ENCODE measurements at regions not wholly inside any gene's neighbourhood (a gene's known extent, or its start where the extent isn't known, plus 50 kb on each side); places are given as distances from the start of the nearest gene placed in this dataset.

- FAIRE-seq (no peak), ATAC-seq (no peak), DNase-seq (ENCODE audit: low read depth in 1 of 2, low spot score in 1 of 2) (no peak)
- WGBS (ENCODE audit: missing lambda C conversion rate): 33% methylated on average over 8 of the region's 8 CpGs
- no peak overlapping the region for H3K4me2 ChIP-seq
- CTCF ChIA-PET: no interaction called here
- no peak for TF ChIP-seq CEBPB (IDR thresholded peaks at IDR 0.05)
- no peak for TF ChIP-seq POLR2AphosphoS2 (conservative IDR thresholded peaks at IDR 0.05; ENCODE audit: low read length)
- TF ChIP-seq MYC (IDR thresholded peaks at IDR 0.05; ENCODE audit: borderline replicate concordance, low read length): no peak
- no peak for TF ChIP-seq MAZ (IDR thresholded peaks at IDR 0.05; ENCODE audit: borderline replicate concordance, low read depth, low read length)
- no peak for TF ChIP-seq HMGXB4 (CRISPR knock-in tag; IDR thresholded peaks at IDR 0.05; ENCODE audit: borderline replicate concordance)
- TF ChIP-seq ZSCAN20 (CRISPR knock-in tag; IDR thresholded peaks at IDR 0.05): no peak
- TF ChIP-seq JUNB (IDR thresholded peaks at IDR 0.05): no peak
- TF ChIP-seq NR3C1 (IDR thresholded peaks at IDR 0.05): no peak
- TF ChIP-seq CBX2 (IDR thresholded peaks at IDR 0.05; ENCODE audit: borderline replicate concordance, low read depth): no peak
- TF ChIP-seq HDAC2 (IDR thresholded peaks at IDR 0.05): no peak
- no peak for TF ChIP-seq RCOR1 (IDR thresholded peaks at IDR 0.05; ENCODE audit: low read depth, low read length)
- no peak for TF ChIP-seq SREBF2 (IDR thresholded peaks at IDR 0.05)
- no peak for TF ChIP-seq HOXA7 (CRISPR knock-in tag; IDR thresholded peaks at IDR 0.05)
- no peak for TF ChIP-seq CBX8 (IDR thresholded peaks at IDR 0.05)
- no peak overlapping the region for H3K27ac ChIP-seq
- no peak overlapping the region for H3K4me3 ChIP-seq
- no peaks in the 10 kb centered on the region for H3K9me3 ChIP-seq
- H3K4me1 ChIP-seq: no peaks in the 10 kb centered on the region
- POLR2A ChIA-PET: no interaction called here
Observed at GRCh38 chr10:43971981-43972380, 323.3 kb upstream of the ZNF32 start.

- Histone ChIP-seq H3K4me3 (no peak overlapping the region), H3K4me1 (no peaks in the 10 kb centered on the region), H3K4me2 (no peak overlapping the region), H3K9me3 (no peaks in the 10 kb centered on the region), H3K27ac (no peak overlapping the region)
- TF ChIP-seq POLR2A (IDR thresholded peaks at IDR 0.05; ENCODE audit: low read length) (no peak), GATA3 (IDR thresholded peaks at IDR 0.05; ENCODE audit: borderline replicate concordance) (no peak), RNF2 (IDR thresholded peaks at IDR 0.05; ENCODE audit: borderline replicate concordance, low read depth) (no peak), NR3C1 (IDR thresholded peaks at IDR 0.05) (no peak), BCL3 (IDR thresholded peaks at IDR 0.05) (no peak), EHMT2 (IDR thresholded peaks at IDR 0.05; ENCODE audit: low read depth) (no peak), HOXB5 (CRISPR knock-in tag; IDR thresholded peaks at IDR 0.05) (no peak), ZC3H11A (IDR thresholded peaks at IDR 0.05) (no peak)
- ATAC-seq (no peak), DNase-seq (ENCODE audit: low read depth in 1 of 2, low spot score in 1 of 2) (no peak), FAIRE-seq (no peak)
- ChIA-PET CTCF (no interaction called here), POLR2A (no interaction called here)
- 33% methylated on average over 5 of the region's 5 CpGs for WGBS (ENCODE audit: missing lambda C conversion rate)
Observed at GRCh38 chr10:43971306-43971705, 322.6 kb upstream of the ZNF32 start.

- CTCF ChIA-PET: no interaction called here
- 0% methylated on average over 2 of the region's 2 CpGs for whole genome bisulfite sequencing (ENCODE audit: missing lambda C conversion rate)
- Histone ChIP-seq H3K4me3 (no peak overlapping the region), H3K4me2 (no peak overlapping the region), H3K9me3 (no peaks in the 10 kb centered on the region), H3K27ac (no peak overlapping the region), H3K4me1 (no peaks in the 10 kb centered on the region)
- ATAC-seq (no peak), FAIRE-seq (no peak), DNase-seq (ENCODE audit: low read depth in 1 of 2, low spot score in 1 of 2) (no peak)
- POLR2A ChIA-PET: no interaction called here
- TF ChIP-seq MAX (IDR thresholded peaks at IDR 0.05) (no peak), ZSCAN20 (CRISPR knock-in tag; IDR thresholded peaks at IDR 0.05) (no peak), ESRRA (IDR thresholded peaks at IDR 0.05; ENCODE audit: borderline replicate concordance, low read length) (no peak), FOXS1 (CRISPR knock-in tag; IDR thresholded peaks at IDR 0.05) (no peak), EP300 (IDR thresholded peaks at IDR 0.05) (no peak), CBX2 (IDR thresholded peaks at IDR 0.05; ENCODE audit: borderline replicate concordance, low read depth) (no peak), NFE2L2 (conservative IDR thresholded peaks at IDR 0.05; ENCODE audit: low read length) (no peak)
Observed at GRCh38 chr10:43970717-43971116, 322.0 kb upstream of the ZNF32 start.
